ENCODE measurements at regions not wholly inside any gene's neighbourhood (a gene's known extent, or its start where the extent isn't known, plus 50 kb on each side); places are given as distances from the start of the nearest gene placed in this dataset.

GRCh38 chr13:85896516-85897450 lies 97.6 kb upstream of the SLITRK6 start:
- no peak for DNase-seq

- DNase-seq: no peak
Observed at GRCh38 chr13:85887406-85887805, 88.2 kb upstream of the SLITRK6 start.

GRCh38 chr13:85879014-85879413 lies 79.8 kb upstream of the SLITRK6 start:
- no peak for DNase-seq

- no peak for DNase-seq
Observed at GRCh38 chr13:85864963-85865530, 65.8 kb upstream of the SLITRK6 start.

GRCh38 chr13:85853901-85854663 lies 54.9 kb upstream of the SLITRK6 start:
- DNase-seq: no peak

- DNase-seq: no peak
Observed at GRCh38 chr13:85853161-85853894, 54.1 kb upstream of the SLITRK6 start.
